IMR-90 (cell line): ENCODE measurements at regions not wholly inside any gene's neighbourhood (a gene's known extent, or its start where the extent isn't known, plus 50 kb on each side); places are given as distances from the start of the nearest gene placed in this dataset.

Source experiments
- ATAC-seq: fragments of 200-7000 bp; cut with Tn5 transposase; 2 replicates; pipeline ENCODE4 v1.9.1; 2020; ENCODE audit warnings: low read depth, mild to moderate bottlenecking, moderate library complexity
- BruUV-seq: library from RNA; stranded (reverse); fragments of 400-500 nt; replicated peaks from 2 replicates; lab custom pipeline; 2021; lab: Mats Ljungman, UMichigan
- CTCF ChIA-PET: fragments of 300-600 bp; formaldehyde crosslinking; extraction: SDS; loops from one replicate; lab custom pipeline; 2021; ENCODE audit warnings: antibody characterized with exemption; lab: Yijun Ruan, JAX
- POLR2A ChIA-PET: fragments of 300-600 bp; sonication (Branson Sonifier 250); formaldehyde crosslinking; loops from one replicate; lab custom pipeline; 2022; ENCODE audit warnings: antibody characterized with exemption; ENCODE audit not compliant: unreplicated experiment; lab: Charles Lee
- DNase-seq: peaks from one replicate; pipeline ENCODE4 v3.0.0; 2013
- H2AFZ ChIP-seq: replicated peaks from 2 replicates; pipeline ENCODE3; 2013; ENCODE audit warnings: low read length, mild to moderate bottlenecking; ENCODE audit not compliant: poor library complexity
- H2AK5ac ChIP-seq: 2 replicates; pipeline ENCODE4 v1.6.1; 2013; ENCODE audit warnings: low read depth, low read length, inconsistent platforms
- H2AK9ac ChIP-seq: replicated peaks from 2 replicates; pipeline ENCODE3; 2013; ENCODE audit warnings: mild to moderate bottlenecking, low read depth, low read length, moderate library complexity; ENCODE audit not compliant: poor library complexity
- H2BK120ac ChIP-seq: 2 replicates; pipeline ENCODE4 v1.6.1; 2013; ENCODE audit warnings: low read depth, low read length, inconsistent platforms
- H2BK15ac ChIP-seq: 3 replicates; pipeline ENCODE4 v1.6.1; 2013; ENCODE audit warnings: low read depth, low read length, inconsistent platforms
- H2BK20ac ChIP-seq: 2 replicates; pipeline ENCODE4 v1.6.1; 2013; ENCODE audit warnings: low read depth, mild to moderate bottlenecking, inconsistent platforms, low read length, moderate library complexity
- H2BK5ac ChIP-seq: 2 replicates; pipeline ENCODE4 v1.6.1; 2013; ENCODE audit warnings: mild to moderate bottlenecking, low read depth, low read length, inconsistent platforms; ENCODE audit not compliant: poor library complexity, severe bottlenecking
- H3K14ac ChIP-seq: replicated peaks from 2 replicates; pipeline ENCODE4 v1.6.1; 2013; ENCODE audit warnings: low read depth, low read length, inconsistent platforms
- H3K18ac ChIP-seq: 2 replicates; pipeline ENCODE4 v1.6.1; 2013; ENCODE audit warnings: low read depth, low read length, control low read depth
- H3K23ac ChIP-seq: 2 replicates; pipeline ENCODE4 v1.6.1; 2013; ENCODE audit warnings: low read depth, low read length, inconsistent platforms
- H3K27ac ChIP-seq: 2 replicates; pipeline ENCODE4 v1.5.1; 2013; ENCODE audit warnings: mild to moderate bottlenecking, control low read depth, low read length; ENCODE audit not compliant: insufficient read depth
- H3K27me3 ChIP-seq: 2 replicates; pipeline ENCODE4 v1.6.1; 2013; ENCODE audit warnings: low read length; ENCODE audit not compliant: control insufficient read depth, insufficient read depth
- H3K36me3 ChIP-seq: 2 replicates; pipeline ENCODE4 v1.6.1; 2013; ENCODE audit warnings: low read length, mixed read lengths; ENCODE audit not compliant: control insufficient read depth, insufficient read depth
- H3K4ac ChIP-seq: 2 replicates; pipeline ENCODE4 v1.6.1; 2013; ENCODE audit warnings: low read depth, low read length, inconsistent platforms
- H3K4me1 ChIP-seq: 2 replicates; pipeline ENCODE4 v1.6.1; 2013; ENCODE audit warnings: low read length, mixed read lengths; ENCODE audit not compliant: control insufficient read depth, insufficient read depth
- H3K4me2 ChIP-seq: 2 replicates; pipeline ENCODE4 v1.6.1; 2013; ENCODE audit warnings: low read depth, mild to moderate bottlenecking, control low read depth, low read length, moderate library complexity
- H3K4me3 ChIP-seq: 2 replicates; pipeline ENCODE4 v1.5.1; 2013; ENCODE audit warnings: low read depth, mild to moderate bottlenecking, control low read depth, low read length, moderate library complexity; ENCODE audit not compliant: insufficient read depth
- H3K56ac ChIP-seq: 2 replicates; pipeline ENCODE4 v1.6.1; 2013; ENCODE audit warnings: low read length, inconsistent platforms; ENCODE audit not compliant: insufficient read depth; ENCODE audit errors: extremely low read depth
- H3K79me1 ChIP-seq, 2 experiments: 2 replicates each; pipeline ENCODE4 v1.6.1; 2013; ENCODE audit warnings: low read length in 2 of 2, inconsistent platforms in 1 of 2, low read depth in 1 of 2
- H3K9ac ChIP-seq: 2 replicates; pipeline ENCODE4 v1.6.1; 2013; ENCODE audit warnings: low read depth, low read length, control low read depth
- H3K9me1 ChIP-seq: 2 replicates; pipeline ENCODE4 v1.6.1; 2013; ENCODE audit warnings: low read length, inconsistent platforms; ENCODE audit not compliant: insufficient read depth
- H3K9me3 ChIP-seq: 2 replicates; pipeline ENCODE4 v1.6.1; 2013; ENCODE audit warnings: low read length; ENCODE audit not compliant: control insufficient read depth, insufficient read depth
- H4K20me1 ChIP-seq: 2 replicates; pipeline ENCODE4 v1.6.1; 2013; ENCODE audit warnings: low read length, inconsistent platforms; ENCODE audit not compliant: insufficient read depth
- H4K5ac ChIP-seq: 2 replicates; pipeline ENCODE4 v1.6.1; 2013; ENCODE audit warnings: mild to moderate bottlenecking, low read depth, low read length, control low read depth
- H4K8ac ChIP-seq, 2 experiments: 2 replicates each; pipeline ENCODE4 v1.6.1; 2013; ENCODE audit warnings: low read depth in 2 of 2, low read length in 2 of 2, control low read depth in 1 of 2, inconsistent platforms in 1 of 2
- H4K91ac ChIP-seq: 2 replicates; pipeline ENCODE4 v1.6.1; 2013; ENCODE audit warnings: low read depth, low read length, inconsistent platforms; ENCODE audit not compliant: insufficient read depth
- BHLHE40 ChIP-seq: fragments of 150-350 bp; IDR thresholded peaks from 2 replicates; pipeline ENCODE4 v1.6.1; 2016; ENCODE audit warnings: mild to moderate bottlenecking, low read depth, low read length
- CEBPB ChIP-seq: IDR thresholded peaks from 2 replicates; pipeline ENCODE4 v1.6.1; 2012; ENCODE audit warnings: low read depth, low read length, improper control_type of control experiment
- CHD1 ChIP-seq: IDR thresholded peaks from 2 replicates; pipeline ENCODE4 v1.6.1; 2012; ENCODE audit warnings: low read depth, low read length, improper control_type of control experiment
- FOS ChIP-seq: fragments of 150-350 bp; IDR thresholded peaks from 2 replicates; pipeline ENCODE4 v1.6.1; 2016; ENCODE audit warnings: low read depth, low read length
- MAFK ChIP-seq: IDR thresholded peaks from 2 replicates; pipeline ENCODE4 v1.6.1; 2012; ENCODE audit warnings: low read depth, low read length, improper control_type of control experiment
- MAZ ChIP-seq: IDR thresholded peaks from 2 replicates; pipeline ENCODE4 v1.6.1; 2012; ENCODE audit warnings: low read depth, mild to moderate bottlenecking, low read length, improper control_type of control experiment, moderate library complexity, borderline replicate concordance
- MXI1 ChIP-seq: IDR thresholded peaks from 2 replicates; pipeline ENCODE4 v1.6.1; 2012; ENCODE audit warnings: low read depth, mild to moderate bottlenecking, low read length, moderate library complexity, borderline replicate concordance
- NFE2L2 ChIP-seq: fragments of 150-350 bp; IDR thresholded peaks from 2 replicates; pipeline ENCODE4 v1.6.1; 2016; ENCODE audit warnings: low read depth, mild to moderate bottlenecking, low read length
- POLR2A ChIP-seq: IDR thresholded peaks from 2 replicates; pipeline ENCODE4 v1.6.1; 2012; ENCODE audit warnings: mild to moderate bottlenecking, low read depth, low read length
- RAD21 ChIP-seq: IDR thresholded peaks from 2 replicates; pipeline ENCODE4 v1.6.1; 2012; ENCODE audit warnings: low read length, improper control_type of control experiment
- RCOR1 ChIP-seq: IDR thresholded peaks from 2 replicates; pipeline ENCODE4 v1.6.1; 2012; ENCODE audit warnings: mild to moderate bottlenecking, low read length, improper control_type of control experiment; ENCODE audit not compliant: insufficient replicate concordance
- RFX5 ChIP-seq: IDR thresholded peaks from 2 replicates; pipeline ENCODE4 v1.8.0; 2012; ENCODE audit warnings: low read depth, mild to moderate bottlenecking, low read length, moderate library complexity
- SMC3 ChIP-seq: fragments of 150-350 bp; IDR thresholded peaks from 2 replicates; pipeline ENCODE4 v1.6.1; 2016; ENCODE audit warnings: low read depth, mild to moderate bottlenecking, antibody characterized with exemption, low read length, moderate library complexity
- WGBS, 2 experiments: methylation state at CpG; one replicate each; pipeline versions ENCODE4 v1.1.5 to v1.1.7; 2013; ENCODE audit warnings: missing lambda C conversion rate in 2 of 2; ENCODE audit not compliant: insufficient read length in 1 of 2; ENCODE audit errors: extremely low coverage in 2 of 2; 5-methylcytosine and 5-hydroxymethylcytosine counted together
- dilution Hi-C: fragments of 300-500 bp; cut with HindIII; formaldehyde crosslinking; loops from one replicate; pipeline ENCODE4 v1.14.3; 2018; ENCODE audit warnings: low sequenced_read_pairs; ENCODE audit not compliant: unreplicated experiment
- in situ Hi-C: fragments of 300-500 bp; cut with MboI; formaldehyde crosslinking; loops from 3 replicates; pipeline ENCODE4 v1.14.3; 2019; ENCODE audit warnings: low sequenced_read_pairs, inconsistent platforms, mixed read lengths
- intact Hi-C: fragments of 100-400 bp; cut with micrococcal nuclease; formaldehyde crosslinking; loops from 2 replicates; pipeline ENCODE4 v1.10.0; 2022
- TF ChIP-seq, protein P1 (sequence below): conservative IDR thresholded peaks from 2 replicates; pipeline ENCODE4 v1.5.1; 2012; ENCODE audit warnings: mild to moderate bottlenecking, low read depth, low read length, improper control_type of control experiment
- TF ChIP-seq, protein P2 (sequence below): fragments of 150-350 bp; IDR thresholded peaks from 2 replicates; pipeline ENCODE4 v1.6.1; 2016; ENCODE audit warnings: low read depth, mild to moderate bottlenecking, low read length, moderate library complexity, borderline replicate concordance

DNA sequence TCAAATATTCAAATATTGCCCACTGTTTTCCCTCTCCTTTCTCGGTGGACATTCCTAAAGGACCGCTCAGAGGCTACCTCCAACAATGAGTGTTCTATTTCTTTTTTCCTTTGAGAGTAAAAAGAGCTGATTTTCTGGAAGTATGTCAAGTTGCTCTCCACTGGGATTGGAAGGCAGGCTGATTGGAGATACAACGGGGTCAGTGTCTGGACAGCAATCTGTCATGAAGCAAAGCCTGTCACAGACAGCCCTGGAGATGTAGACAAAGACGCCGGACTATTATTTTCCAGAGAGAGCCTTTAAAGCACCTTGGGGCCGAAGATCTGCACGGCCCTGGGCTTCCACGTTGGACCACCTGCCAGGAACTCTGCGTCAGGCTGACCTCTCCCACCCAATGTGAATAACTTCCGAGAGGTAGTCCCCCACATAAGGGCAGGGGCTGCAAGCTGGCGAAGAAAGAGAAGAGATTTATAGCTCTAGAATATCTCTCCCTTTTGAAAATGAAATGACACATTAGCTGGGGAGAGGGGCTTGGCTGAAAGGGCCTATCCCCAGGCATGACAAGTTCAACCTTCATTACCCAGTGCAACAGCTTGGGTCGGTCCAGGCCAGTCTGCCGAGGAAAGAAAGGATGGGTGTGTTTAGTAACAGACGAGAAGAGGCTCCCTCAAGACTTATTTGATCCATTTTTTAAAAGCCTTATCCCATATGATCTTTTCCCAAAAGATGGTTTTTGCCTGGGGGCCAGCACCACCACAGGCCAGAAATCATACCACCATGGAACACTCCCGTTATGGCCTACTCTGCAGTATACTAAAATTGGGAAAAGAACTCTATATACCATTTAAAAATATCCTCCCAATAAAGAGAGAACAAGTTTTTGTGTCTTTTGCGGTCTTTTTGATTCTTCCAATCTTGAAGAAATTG is 131.1 kb downstream of the OLIG3 start:
- Histone ChIP-seq H2AK9ac (no peak overlapping the region), H3K9me1 (no peaks in the 10 kb centered on the region), H3K18ac (no peak overlapping the region), H3K4me1 (no peaks in the 10 kb centered on the region), H3K36me3 (no peaks in the 10 kb centered on the region), H3K9me3 (no peaks in the 10 kb centered on the region), H4K20me1 (no peaks in the 10 kb centered on the region), H2AFZ (no peak overlapping the region), H4K8ac (no peak overlapping the region), H2BK15ac (no peak overlapping the region), H3K27me3 (peaks cover 5% of the 10 kb centered on the region), H3K14ac (no peak overlapping the region), H3K27ac (no peak overlapping the region), H2BK120ac (no peak overlapping the region), H3K4me3 (no peak overlapping the region), H3K56ac (no peak overlapping the region), H3K4ac (no peak overlapping the region), H3K4me2 (no peak overlapping the region), H2BK5ac (no peak overlapping the region), H4K5ac (no peak overlapping the region), H2AK5ac (no peak overlapping the region), H3K79me1 (no peaks in the 10 kb centered on the region), H2BK20ac (no peak overlapping the region), H3K9ac (no peak overlapping the region), H4K91ac (no peak overlapping the region), H3K23ac (no peak overlapping the region)
- in situ Hi-C loops = no loop called here
- CTCF ChIA-PET = no interaction called here
- no peak for DNase-seq
- 0% methylated on average over 1 of the region's 16 CpGs; no CpG with 5 or more reads in 1 of the 2 experiments for WGBS, 2 experiments
- dilution Hi-C loops = no loop called here
- no peak for ATAC-seq
- POLR2A ChIA-PET = no interaction called here
- BruUV-seq = no TSS peak
- intact Hi-C loops = no loop called here
- no peak for TF ChIP-seq MXI1
- no peak for TF ChIP-seq FOS
- no peak for TF ChIP-seq NFE2L2
- TF ChIP-seq CEBPB = no peak
- TF ChIP-seq RAD21 = no peak
- TF ChIP-seq BHLHE40 = no peak
- TF ChIP-seq RCOR1 = no peak
- TF ChIP-seq MAFK = no peak
- TF ChIP-seq, protein P1, sequence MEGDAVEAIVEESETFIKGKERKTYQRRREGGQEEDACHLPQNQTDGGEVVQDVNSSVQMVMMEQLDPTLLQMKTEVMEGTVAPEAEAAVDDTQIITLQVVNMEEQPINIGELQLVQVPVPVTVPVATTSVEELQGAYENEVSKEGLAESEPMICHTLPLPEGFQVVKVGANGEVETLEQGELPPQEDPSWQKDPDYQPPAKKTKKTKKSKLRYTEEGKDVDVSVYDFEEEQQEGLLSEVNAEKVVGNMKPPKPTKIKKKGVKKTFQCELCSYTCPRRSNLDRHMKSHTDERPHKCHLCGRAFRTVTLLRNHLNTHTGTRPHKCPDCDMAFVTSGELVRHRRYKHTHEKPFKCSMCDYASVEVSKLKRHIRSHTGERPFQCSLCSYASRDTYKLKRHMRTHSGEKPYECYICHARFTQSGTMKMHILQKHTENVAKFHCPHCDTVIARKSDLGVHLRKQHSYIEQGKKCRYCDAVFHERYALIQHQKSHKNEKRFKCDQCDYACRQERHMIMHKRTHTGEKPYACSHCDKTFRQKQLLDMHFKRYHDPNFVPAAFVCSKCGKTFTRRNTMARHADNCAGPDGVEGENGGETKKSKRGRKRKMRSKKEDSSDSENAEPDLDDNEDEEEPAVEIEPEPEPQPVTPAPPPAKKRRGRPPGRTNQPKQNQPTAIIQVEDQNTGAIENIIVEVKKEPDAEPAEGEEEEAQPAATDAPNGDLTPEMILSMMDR = no peak
- TF ChIP-seq POLR2A = no peak
- TF ChIP-seq RFX5 = no peak
- TF ChIP-seq CHD1 = no peak
- TF ChIP-seq, protein P2, sequence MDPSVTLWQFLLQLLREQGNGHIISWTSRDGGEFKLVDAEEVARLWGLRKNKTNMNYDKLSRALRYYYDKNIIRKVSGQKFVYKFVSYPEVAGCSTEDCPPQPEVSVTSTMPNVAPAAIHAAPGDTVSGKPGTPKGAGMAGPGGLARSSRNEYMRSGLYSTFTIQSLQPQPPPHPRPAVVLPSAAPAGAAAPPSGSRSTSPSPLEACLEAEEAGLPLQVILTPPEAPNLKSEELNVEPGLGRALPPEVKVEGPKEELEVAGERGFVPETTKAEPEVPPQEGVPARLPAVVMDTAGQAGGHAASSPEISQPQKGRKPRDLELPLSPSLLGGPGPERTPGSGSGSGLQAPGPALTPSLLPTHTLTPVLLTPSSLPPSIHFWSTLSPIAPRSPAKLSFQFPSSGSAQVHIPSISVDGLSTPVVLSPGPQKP = no peak
- no peak for TF ChIP-seq MAZ
- TF ChIP-seq SMC3 = no peak
